Loucy (cell line): ENCODE measurements at regions not wholly inside any gene's neighbourhood (a gene's known extent, or its start where the extent isn't known, plus 50 kb on each side); places are given as distances from the start of the nearest gene placed in this dataset.

Source experiments
- H2AFZ ChIP-seq: fragments of 200-600 bp; sonication (generic); 2 replicates; pipeline ENCODE4 v1.6.0; 2016; ENCODE audit warnings: antibody characterized with exemption, mild to moderate bottlenecking, low read length, moderate library complexity
- H3F3A ChIP-seq: fragments of 200-600 bp; 2 replicates; pipeline ENCODE4 v1.6.0; 2016; ENCODE audit warnings: antibody characterized with exemption, low read depth, mild to moderate bottlenecking
- H3K27me3 ChIP-seq: fragments of 200-600 bp; sonication (generic); 2 replicates; pipeline ENCODE4 v1.6.1; 2014; ENCODE audit warnings: low read length, mild to moderate bottlenecking; ENCODE audit not compliant: insufficient read depth, poor library complexity, severe bottlenecking
- H3K36me3 ChIP-seq: fragments of 200-600 bp; sonication (generic); 2 replicates; pipeline ENCODE4 v1.6.1; 2016; ENCODE audit warnings: low read length; ENCODE audit not compliant: insufficient read depth
- H3K4me1 ChIP-seq: fragments of 200-600 bp; sonication (generic); 2 replicates; pipeline ENCODE4 v1.5.1; 2014; ENCODE audit warnings: low read length, mild to moderate bottlenecking; ENCODE audit not compliant: insufficient read depth, poor library complexity, severe bottlenecking
- H3K4me2 ChIP-seq: fragments of 200-600 bp; sonication (generic); 2 replicates; pipeline ENCODE4 v1.6.0; 2014; ENCODE audit warnings: antibody characterized with exemption, low read length, low read depth, mild to moderate bottlenecking; ENCODE audit not compliant: poor library complexity, severe bottlenecking
- H3K4me3 ChIP-seq: fragments of 200-600 bp; sonication (generic); 2 replicates; pipeline ENCODE4 v1.5.1; 2014; ENCODE audit warnings: low read length, mild to moderate bottlenecking, mixed read lengths; ENCODE audit not compliant: poor library complexity, severe bottlenecking
- H3K79me2 ChIP-seq: fragments of 200-600 bp; sonication (generic); 2 replicates; pipeline ENCODE4 v1.6.1; 2014; ENCODE audit warnings: low read length; ENCODE audit not compliant: insufficient read depth
- H3K9ac ChIP-seq: fragments of 200-600 bp; sonication (generic); 2 replicates; pipeline ENCODE4 v1.6.0; 2014; ENCODE audit warnings: mild to moderate bottlenecking, low read depth, low read length, moderate library complexity; ENCODE audit not compliant: poor library complexity, severe bottlenecking
- H3K9me2 ChIP-seq: fragments of 200-600 bp; sonication (generic); replicated peaks from 2 replicates; pipeline ENCODE4 v1.6.1; 2016; ENCODE audit warnings: low read depth, low read length, mixed read lengths
- H3K9me3 ChIP-seq: fragments of 200-600 bp; sonication (generic); 2 replicates; pipeline ENCODE4 v1.6.1; 2014; ENCODE audit warnings: mild to moderate bottlenecking, antibody characterized with exemption, low read length, low read depth; ENCODE audit not compliant: insufficient read depth
- H4K20me1 ChIP-seq: fragments of 200-600 bp; sonication (generic); 2 replicates; pipeline ENCODE4 v1.6.0; 2014; ENCODE audit warnings: antibody characterized with exemption, low read length, mild to moderate bottlenecking; ENCODE audit not compliant: insufficient read depth, poor library complexity, severe bottlenecking
- EZH2phosphoT487 ChIP-seq: fragments of 200-600 bp; IDR thresholded peaks from 2 replicates; pipeline ENCODE4 v1.6.1; 2018; ENCODE audit warnings: antibody characterized with exemption, mild to moderate bottlenecking, moderate library complexity, borderline replicate concordance
- TF ChIP-seq, protein P1 (sequence below): fragments of 200-600 bp; sonication (generic); conservative IDR thresholded peaks from 2 replicates; pipeline ENCODE4 v1.5.1; 2014; ENCODE audit warnings: mild to moderate bottlenecking, antibody characterized with exemption, low read length

DNA sequence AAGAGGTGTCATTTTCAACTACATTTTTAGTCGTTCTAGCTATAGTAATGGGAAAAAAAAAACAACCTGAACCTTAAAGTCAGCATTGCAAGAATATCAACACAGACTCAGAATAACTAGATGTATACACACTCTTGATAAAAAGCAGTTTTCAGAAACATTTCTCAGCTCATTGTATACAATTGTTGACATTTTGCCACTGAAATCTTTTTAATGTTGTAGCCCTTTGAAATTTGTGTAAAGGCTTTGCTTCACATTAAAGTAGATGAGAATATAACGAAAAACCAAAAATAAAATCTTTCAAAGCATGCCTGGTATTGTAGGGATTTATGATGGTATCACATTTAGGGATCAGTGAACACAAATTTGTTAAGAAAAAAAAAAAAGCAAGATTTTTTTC, 87.2 kb upstream of the SLC10A2 start:
- H2AFZ ChIP-seq = no peak overlapping the region
- H3K9ac ChIP-seq = no peak overlapping the region
- H3K9me3 ChIP-seq = no peaks in the 10 kb centered on the region
- no peaks in the 10 kb centered on the region for H3F3A ChIP-seq
- H3K4me2 ChIP-seq = no peak overlapping the region
- no peaks in the 10 kb centered on the region for H3K79me2 ChIP-seq
- no peaks in the 10 kb centered on the region for H3K9me2 ChIP-seq
- TF ChIP-seq, protein P1, sequence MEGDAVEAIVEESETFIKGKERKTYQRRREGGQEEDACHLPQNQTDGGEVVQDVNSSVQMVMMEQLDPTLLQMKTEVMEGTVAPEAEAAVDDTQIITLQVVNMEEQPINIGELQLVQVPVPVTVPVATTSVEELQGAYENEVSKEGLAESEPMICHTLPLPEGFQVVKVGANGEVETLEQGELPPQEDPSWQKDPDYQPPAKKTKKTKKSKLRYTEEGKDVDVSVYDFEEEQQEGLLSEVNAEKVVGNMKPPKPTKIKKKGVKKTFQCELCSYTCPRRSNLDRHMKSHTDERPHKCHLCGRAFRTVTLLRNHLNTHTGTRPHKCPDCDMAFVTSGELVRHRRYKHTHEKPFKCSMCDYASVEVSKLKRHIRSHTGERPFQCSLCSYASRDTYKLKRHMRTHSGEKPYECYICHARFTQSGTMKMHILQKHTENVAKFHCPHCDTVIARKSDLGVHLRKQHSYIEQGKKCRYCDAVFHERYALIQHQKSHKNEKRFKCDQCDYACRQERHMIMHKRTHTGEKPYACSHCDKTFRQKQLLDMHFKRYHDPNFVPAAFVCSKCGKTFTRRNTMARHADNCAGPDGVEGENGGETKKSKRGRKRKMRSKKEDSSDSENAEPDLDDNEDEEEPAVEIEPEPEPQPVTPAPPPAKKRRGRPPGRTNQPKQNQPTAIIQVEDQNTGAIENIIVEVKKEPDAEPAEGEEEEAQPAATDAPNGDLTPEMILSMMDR = no peak
- no peak for TF ChIP-seq EZH2phosphoT487
- no peaks in the 10 kb centered on the region for H3K36me3 ChIP-seq
- no peaks in the 10 kb centered on the region for H4K20me1 ChIP-seq
- H3K4me3 ChIP-seq = no peak overlapping the region
- H3K4me1 ChIP-seq = no peaks in the 10 kb centered on the region
- H3K27me3 ChIP-seq = no peaks in the 10 kb centered on the region

DNA sequence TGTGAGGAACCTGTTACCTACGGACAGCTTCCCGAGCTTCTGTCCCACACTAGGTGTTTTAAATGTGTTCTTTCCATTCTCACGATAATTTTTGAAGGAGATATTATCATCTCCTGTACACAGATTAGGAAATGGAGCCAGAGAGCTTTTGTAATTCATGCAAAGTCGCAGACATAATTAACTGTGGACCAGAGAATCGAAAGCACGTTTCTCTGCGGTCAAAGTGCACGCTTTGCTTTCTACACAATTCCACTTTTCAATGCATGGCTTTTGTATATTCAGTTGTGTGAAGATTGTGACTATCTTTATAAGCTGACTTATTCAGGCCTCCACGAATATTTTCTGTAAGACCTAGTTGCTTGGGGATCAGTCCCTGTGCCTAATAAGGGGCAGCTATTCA, 81.7 kb upstream of the SLC10A2 start:
- H3K27me3 ChIP-seq = no peaks in the 10 kb centered on the region
- H3K4me1 ChIP-seq = no peaks in the 10 kb centered on the region
- H2AFZ ChIP-seq = no peak overlapping the region
- H3K9ac ChIP-seq = no peak overlapping the region
- H3K4me3 ChIP-seq = no peak overlapping the region
- no peaks in the 10 kb centered on the region for H3K36me3 ChIP-seq
- TF ChIP-seq EZH2phosphoT487 = no peak
- TF ChIP-seq, protein P1 = no peak
- no peaks in the 10 kb centered on the region for H3K9me2 ChIP-seq
- no peaks in the 10 kb centered on the region for H3K79me2 ChIP-seq
- no peaks in the 10 kb centered on the region for H3K9me3 ChIP-seq
- no peaks in the 10 kb centered on the region for H3F3A ChIP-seq
- H4K20me1 ChIP-seq = no peaks in the 10 kb centered on the region
- H3K4me2 ChIP-seq = no peak overlapping the region

DNA sequence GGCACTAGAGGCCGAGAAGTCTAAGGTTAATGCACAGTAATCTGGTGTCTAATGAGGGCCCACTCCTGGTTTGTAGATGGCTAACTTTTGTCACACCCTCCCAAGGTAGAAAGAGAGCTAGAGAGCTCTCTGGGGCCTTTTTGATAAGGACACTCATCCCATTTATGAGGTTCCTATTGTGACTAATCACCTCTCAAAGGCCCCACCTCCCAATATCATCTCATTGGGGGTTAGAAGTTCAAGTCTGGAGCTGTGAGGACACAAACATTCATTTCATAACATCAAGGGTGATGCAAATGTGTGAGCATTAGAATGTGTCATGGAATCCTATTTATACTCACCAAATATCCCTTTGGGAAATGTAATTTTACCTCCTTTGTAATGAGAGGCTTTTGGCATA, 79.2 kb upstream of the SLC10A2 start:
- Histone ChIP-seq H2AFZ (no peak overlapping the region), H4K20me1 (no peaks in the 10 kb centered on the region), H3K4me3 (no peak overlapping the region), H3K36me3 (no peaks in the 10 kb centered on the region), H3F3A (no peaks in the 10 kb centered on the region), H3K79me2 (no peaks in the 10 kb centered on the region), H3K4me1 (no peaks in the 10 kb centered on the region), H3K9ac (no peak overlapping the region), H3K27me3 (no peaks in the 10 kb centered on the region), H3K9me2 (no peaks in the 10 kb centered on the region), H3K9me3 (no peaks in the 10 kb centered on the region), H3K4me2 (no peak overlapping the region)
- TF ChIP-seq, protein P1 = no peak
- TF ChIP-seq EZH2phosphoT487 = no peak
